RWPE2 (cell line): ENCODE measurements at regions not wholly inside any gene's neighbourhood (a gene's known extent, or its start where the extent isn't known, plus 50 kb on each side); places are given as distances from the start of the nearest gene placed in this dataset.
A peak's percentile ranks its signal among the peaks of the same experiment; 100 is the strongest.

Experiments
- ATAC-seq: fragments of 200-7000 bp; cut with Tn5 transposase; 3 replicates; pipeline ENCODE4 v1.9.1; 2021; ENCODE audit warnings: low read depth
- DNase-seq: peaks from one replicate; pipeline ENCODE4 v3.0.0-alpha.2; 2020; ENCODE audit warnings: low spot score
- H3K27ac ChIP-seq: fragments of 450-650 bp; 2 replicates; pipeline ENCODE4 v1.5.1; 2017; ENCODE audit warnings: mild to moderate bottlenecking; ENCODE audit not compliant: poor library complexity, severe bottlenecking
- H3K27me3 ChIP-seq: fragments of 250-450 bp; sonication (Bioruptor Pico); 2 replicates; pipeline ENCODE4 v1.5.1; 2021; ENCODE audit warnings: mild to moderate bottlenecking, moderate library complexity; ENCODE audit not compliant: insufficient read depth, poor library complexity, severe bottlenecking
- H3K36me3 ChIP-seq: fragments of 250-450 bp; sonication (Bioruptor Pico); 2 replicates; pipeline ENCODE4 v1.5.1; 2020; ENCODE audit warnings: low read depth, mild to moderate bottlenecking, moderate library complexity
- H3K4me1 ChIP-seq: fragments of 250-450 bp; sonication (Bioruptor Pico); 2 replicates; pipeline ENCODE4 v1.5.1; 2021; ENCODE audit warnings: mild to moderate bottlenecking, moderate library complexity; ENCODE audit not compliant: insufficient read depth, poor library complexity, severe bottlenecking
- H3K4me3 ChIP-seq: fragments of 250-450 bp; sonication (Bioruptor Pico); 2 replicates; pipeline ENCODE4 v1.5.1; 2021; ENCODE audit warnings: mild to moderate bottlenecking, moderate library complexity; ENCODE audit not compliant: severe bottlenecking
- H3K9me3 ChIP-seq: fragments of 250-450 bp; sonication (Bioruptor Pico); 2 replicates; pipeline ENCODE4 v1.5.1; 2021; ENCODE audit warnings: mild to moderate bottlenecking, moderate library complexity; ENCODE audit not compliant: severe bottlenecking
- CTCF ChIP-seq: fragments of 450-650 bp; IDR thresholded peaks from one replicate; pipeline ENCODE4 v1.5.1; 2017; ENCODE audit warnings: mild to moderate bottlenecking, moderate library complexity; ENCODE audit not compliant: poor library complexity, severe bottlenecking

- no peak for TF ChIP-seq CTCF
- no peak for ATAC-seq
- no peak for DNase-seq
- Histone ChIP-seq H3K9me3 (no peaks in the 10 kb centered on the region), H3K4me3 (no peak overlapping the region), H3K27ac (no peak overlapping the region), H3K4me1 (peaks cover 21% of the 10 kb centered on the region), H3K27me3 (no peaks in the 10 kb centered on the region), H3K36me3 (no peaks in the 10 kb centered on the region)
Observed at GRCh38 chr6:56350628-56351260, 103.4 kb upstream of the COL21A1 start.

GRCh38 chr6:56349194-56349593 is 101.8 kb upstream of the COL21A1 start:
- ATAC-seq: no peak
- no peaks in the 10 kb centered on the region for H3K36me3 ChIP-seq
- peaks cover 21% of the 10 kb centered on the region for H3K4me1 ChIP-seq
- DNase-seq: no peak
- no peaks in the 10 kb centered on the region for H3K9me3 ChIP-seq
- H3K27ac ChIP-seq: peak overlapping the region; percentile 45
- H3K27me3 ChIP-seq: no peaks in the 10 kb centered on the region
- no peak overlapping the region for H3K4me3 ChIP-seq
- TF ChIP-seq CTCF: no peak

DNA sequence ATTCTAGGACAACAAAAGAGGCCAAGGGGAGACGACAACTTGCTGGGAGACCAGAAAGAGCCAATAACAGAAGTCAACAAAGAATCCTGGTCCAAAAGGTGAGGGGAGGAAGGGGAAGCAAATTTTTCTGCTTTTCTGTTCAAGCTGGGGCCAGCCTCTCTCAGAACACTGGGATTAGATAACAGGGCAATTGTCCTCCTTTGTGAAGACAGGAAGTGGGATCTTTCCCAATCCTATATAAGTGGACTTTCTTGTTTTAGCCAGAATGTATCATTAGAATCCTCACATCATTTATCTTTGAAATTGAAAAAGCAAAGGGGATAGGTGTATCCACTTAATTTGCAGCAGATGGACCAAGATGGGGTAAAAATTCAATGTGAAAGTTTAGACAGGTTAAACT is 101.2 kb upstream of the COL21A1 start:
- H3K9me3 ChIP-seq: no peaks in the 10 kb centered on the region
- H3K4me3 ChIP-seq: no peak overlapping the region
- H3K4me1 ChIP-seq: peaks cover 21% of the 10 kb centered on the region
- ATAC-seq: peak; percentile 74
- TF ChIP-seq CTCF: no peak
- no peaks in the 10 kb centered on the region for H3K36me3 ChIP-seq
- DNase-seq: no peak
- no peaks in the 10 kb centered on the region for H3K27me3 ChIP-seq
- H3K27ac ChIP-seq: peak overlapping the region; percentile 45

DNA sequence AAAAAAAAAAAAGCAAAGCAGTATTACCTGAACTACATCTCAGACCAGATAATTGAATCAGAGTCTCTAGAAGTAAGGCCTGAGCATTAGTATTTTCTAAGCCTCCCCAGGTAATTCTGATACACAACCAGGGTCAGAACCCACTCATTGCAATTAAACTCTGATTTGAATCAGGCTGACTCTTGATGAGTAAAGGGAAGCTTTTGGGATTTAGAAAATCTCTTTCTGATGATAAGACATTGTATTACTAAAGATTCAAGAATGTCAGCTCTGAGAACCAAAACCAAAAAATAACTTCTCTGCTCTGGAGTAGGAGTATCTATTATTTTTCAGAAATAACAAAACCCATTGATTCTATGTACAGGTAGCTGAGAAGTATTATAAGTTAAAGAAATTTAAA is 100.1 kb upstream of the COL21A1 start:
- no peaks in the 10 kb centered on the region for H3K9me3 ChIP-seq
- peaks cover 21% of the 10 kb centered on the region for H3K4me1 ChIP-seq
- H3K27me3 ChIP-seq: no peaks in the 10 kb centered on the region
- H3K27ac ChIP-seq: peak overlapping the region; percentile 45
- H3K4me3 ChIP-seq: no peak overlapping the region
- DNase-seq (no peak), ATAC-seq (peak; percentile 57; the same call in 2 of the 3 replicates)
- H3K36me3 ChIP-seq: no peaks in the 10 kb centered on the region
- no peak for TF ChIP-seq CTCF

GRCh38 chr6:56346958-56347357 is 99.6 kb upstream of the COL21A1 start:
- ATAC-seq: no peak
- peak overlapping the region; percentile 45 for H3K27ac ChIP-seq

More at GRCh38 chr6:56346958-56347357, 99.6 kb upstream of the COL21A1 start:
- no peaks in the 10 kb centered on the region for H3K27me3 ChIP-seq
- no peaks in the 10 kb centered on the region for H3K36me3 ChIP-seq
- H3K4me3 ChIP-seq: no peak overlapping the region
- no peaks in the 10 kb centered on the region for H3K9me3 ChIP-seq
- no peak for DNase-seq
- TF ChIP-seq CTCF: no peak
- peaks cover 21% of the 10 kb centered on the region for H3K4me1 ChIP-seq
